ENCODE measurements at regions not wholly inside any gene's neighbourhood (a gene's known extent, or its start where the extent isn't known, plus 50 kb on each side); places are given as distances from the start of the nearest gene placed in this dataset.

DNA sequence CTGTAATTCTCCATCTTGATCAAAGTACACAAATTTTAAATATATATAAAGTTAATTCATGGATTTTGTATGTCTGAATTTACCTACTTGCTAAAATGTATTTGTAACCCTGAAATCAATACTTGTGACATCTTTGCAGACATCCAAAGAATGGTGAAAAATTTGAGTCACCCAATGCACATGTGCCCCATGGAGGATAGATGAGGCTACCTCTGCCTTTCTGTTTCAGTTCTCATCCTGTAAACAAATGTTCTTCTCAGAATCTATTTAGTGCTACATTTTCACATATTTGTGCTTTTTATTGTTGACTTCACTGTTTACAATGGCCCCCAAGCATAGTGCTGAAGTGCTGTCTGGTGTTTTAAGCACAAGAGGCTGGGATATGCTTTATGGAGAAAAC, 171.5 kb downstream of the LRATD1 start:
- TF ChIP-seq, protein P1, sequence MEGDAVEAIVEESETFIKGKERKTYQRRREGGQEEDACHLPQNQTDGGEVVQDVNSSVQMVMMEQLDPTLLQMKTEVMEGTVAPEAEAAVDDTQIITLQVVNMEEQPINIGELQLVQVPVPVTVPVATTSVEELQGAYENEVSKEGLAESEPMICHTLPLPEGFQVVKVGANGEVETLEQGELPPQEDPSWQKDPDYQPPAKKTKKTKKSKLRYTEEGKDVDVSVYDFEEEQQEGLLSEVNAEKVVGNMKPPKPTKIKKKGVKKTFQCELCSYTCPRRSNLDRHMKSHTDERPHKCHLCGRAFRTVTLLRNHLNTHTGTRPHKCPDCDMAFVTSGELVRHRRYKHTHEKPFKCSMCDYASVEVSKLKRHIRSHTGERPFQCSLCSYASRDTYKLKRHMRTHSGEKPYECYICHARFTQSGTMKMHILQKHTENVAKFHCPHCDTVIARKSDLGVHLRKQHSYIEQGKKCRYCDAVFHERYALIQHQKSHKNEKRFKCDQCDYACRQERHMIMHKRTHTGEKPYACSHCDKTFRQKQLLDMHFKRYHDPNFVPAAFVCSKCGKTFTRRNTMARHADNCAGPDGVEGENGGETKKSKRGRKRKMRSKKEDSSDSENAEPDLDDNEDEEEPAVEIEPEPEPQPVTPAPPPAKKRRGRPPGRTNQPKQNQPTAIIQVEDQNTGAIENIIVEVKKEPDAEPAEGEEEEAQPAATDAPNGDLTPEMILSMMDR (IDR thresholded peaks at IDR 0.05): no peak
- no peak for TF ChIP-seq EZH2 (IDR thresholded peaks at IDR 0.05; ENCODE audit: borderline replicate concordance, insufficient read depth, low read depth, low read length, poor library complexity, severe bottlenecking)

Data from B cell (primary cell).